ENCODE measurements at regions not wholly inside any gene's neighbourhood (a gene's known extent, or its start where the extent isn't known, plus 50 kb on each side); places are given as distances from the start of the nearest gene placed in this dataset.

DNA sequence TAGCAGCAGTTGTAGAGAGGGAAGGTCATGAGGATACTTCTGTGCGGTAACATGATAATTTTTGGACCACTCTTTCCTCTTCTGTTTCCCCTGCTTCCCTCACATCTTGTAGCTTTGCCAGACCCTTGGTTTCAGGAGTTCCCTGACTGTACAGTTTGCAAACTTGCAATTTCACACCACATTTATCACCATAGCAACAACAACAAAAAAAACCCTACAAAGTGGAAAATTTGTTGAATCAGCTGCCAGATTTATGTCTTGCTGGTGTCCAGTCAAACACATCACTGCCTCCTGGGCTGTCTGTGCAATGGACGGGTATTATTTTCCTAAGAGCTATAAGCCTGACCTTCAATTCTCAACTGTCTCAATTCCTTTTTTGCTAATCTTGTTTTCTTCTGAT, 751.6 kb downstream of the TLR4 start:
- H3K36me3 ChIP-seq: no peaks in the 10 kb centered on the region
- no peaks in the 10 kb centered on the region for H3K9me3 ChIP-seq
- H3K4me3 ChIP-seq: no peak overlapping the region
- H3K4me1 ChIP-seq: no peaks in the 10 kb centered on the region
- DNase-seq: no peak
- TF ChIP-seq CTCF (IDR thresholded peaks at IDR 0.05): no peak
- no peak for TF ChIP-seq POLR2A (IDR thresholded peaks at IDR 0.05)
- intact Hi-C loops (cut with DNase I): no loop called here
- no peak overlapping the region for H3K27ac ChIP-seq
- H3K27me3 ChIP-seq: no peaks in the 10 kb centered on the region
- 43 to 68% methylated on average over 2 of the region's 2 CpGs for WGBS, 2 donors

DNA sequence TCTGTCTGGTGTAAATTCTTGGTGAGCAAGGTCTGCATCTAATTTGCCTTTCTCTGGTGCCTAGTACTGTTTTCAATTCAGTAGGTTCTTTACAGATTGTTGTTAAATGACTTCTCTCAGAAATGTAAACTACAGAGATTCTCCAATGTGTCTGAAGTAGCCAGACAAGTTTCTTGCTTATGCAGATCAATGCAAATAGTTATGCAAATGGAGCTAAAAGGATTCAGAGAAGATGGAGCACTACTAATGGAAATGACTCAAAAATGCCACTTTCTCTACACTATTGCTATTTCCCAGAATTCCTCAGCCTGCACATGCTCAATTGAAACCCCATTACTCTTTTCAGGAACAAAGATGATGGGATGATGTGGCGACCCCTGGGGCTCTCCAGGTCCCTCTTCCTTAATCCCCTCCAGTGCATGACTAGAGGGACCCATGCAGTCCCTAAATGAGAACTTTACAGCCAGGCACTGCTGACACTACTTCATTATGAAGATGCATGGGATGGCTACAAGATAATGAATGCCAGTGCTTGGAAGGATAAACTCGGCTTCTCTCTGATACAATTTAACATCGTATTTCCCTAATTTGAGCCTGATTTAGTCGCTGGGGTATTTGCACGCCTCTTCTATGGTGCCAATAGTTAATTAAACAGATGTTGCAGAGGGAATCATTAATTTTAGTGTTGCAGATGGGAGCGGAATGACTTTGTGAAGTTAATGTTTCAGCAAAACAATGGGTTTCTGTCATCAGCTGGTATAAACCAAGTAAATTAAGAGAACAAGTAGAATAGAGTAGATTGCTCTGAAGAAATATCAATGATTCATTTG, 753.2 kb downstream of the TLR4 start:
- no peaks in the 10 kb centered on the region for H3K36me3 ChIP-seq
- TF ChIP-seq CTCF (IDR thresholded peaks at IDR 0.05) (no peak), POLR2A (IDR thresholded peaks at IDR 0.05) (no peak)
- H3K9me3 ChIP-seq: no peaks in the 10 kb centered on the region
- H3K27me3 ChIP-seq: no peaks in the 10 kb centered on the region
- intact Hi-C loops (cut with DNase I): no loop called here
- no peak overlapping the region for H3K27ac ChIP-seq
- 49 to 55% methylated on average over 6 of the region's 6 CpGs for WGBS, 2 donors
- no peaks in the 10 kb centered on the region for H3K4me1 ChIP-seq
- H3K4me3 ChIP-seq: no peak overlapping the region
- no peak for DNase-seq

DNA sequence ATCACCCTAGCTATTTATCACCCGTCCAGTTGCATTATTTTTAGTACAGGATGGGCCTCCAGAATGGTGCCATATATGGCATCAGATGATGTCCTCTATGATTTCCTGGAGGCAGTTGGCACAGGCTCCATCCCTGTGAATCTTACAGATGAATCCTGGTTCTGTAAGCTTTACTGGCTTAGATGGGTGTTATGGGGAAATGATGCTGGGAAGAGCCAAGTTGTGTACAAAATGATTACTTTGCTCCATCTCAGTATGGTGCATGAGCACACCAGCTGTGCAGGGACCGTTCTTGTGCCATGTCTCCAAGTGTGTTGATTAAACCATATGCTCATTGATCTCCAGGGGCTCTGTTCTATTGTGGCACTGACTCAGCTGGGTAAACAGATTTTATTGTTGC, 755.7 kb downstream of the TLR4 start:
- 36 to 43% methylated on average over 2 of the region's 2 CpGs for WGBS, 2 donors
- H3K27ac ChIP-seq: no peak overlapping the region
- H3K4me1 ChIP-seq: no peaks in the 10 kb centered on the region
- H3K4me3 ChIP-seq: no peak overlapping the region
- TF ChIP-seq POLR2A (IDR thresholded peaks at IDR 0.05): no peak
- TF ChIP-seq CTCF (IDR thresholded peaks at IDR 0.05): no peak
- intact Hi-C loops (cut with DNase I): no loop called here
- no peaks in the 10 kb centered on the region for H3K9me3 ChIP-seq
- H3K36me3 ChIP-seq: no peaks in the 10 kb centered on the region
- no peaks in the 10 kb centered on the region for H3K27me3 ChIP-seq
- DNase-seq: no peak

- intact Hi-C loops (cut with DNase I): no loop called here
- H3K36me3 ChIP-seq: no peaks in the 10 kb centered on the region
- no peak overlapping the region for H3K27ac ChIP-seq
- H3K4me3 ChIP-seq: no peak overlapping the region
- WGBS, 2 donors: 38 to 54% methylated on average over 1 of the region's 1 CpG
- TF ChIP-seq POLR2A (IDR thresholded peaks at IDR 0.05): no peak
- TF ChIP-seq CTCF (IDR thresholded peaks at IDR 0.05): no peak
- no peaks in the 10 kb centered on the region for H3K9me3 ChIP-seq
- no peaks in the 10 kb centered on the region for H3K27me3 ChIP-seq
- no peak for DNase-seq
- no peaks in the 10 kb centered on the region for H3K4me1 ChIP-seq
Observed at GRCh38 chr9:118463419-118463818, 759.2 kb downstream of the TLR4 start.

- no peak overlapping the region for H3K4me3 ChIP-seq
- WGBS, 2 donors: 42 to 44% methylated on average over 1 of the region's 1 CpG
- H3K27me3 ChIP-seq: no peaks in the 10 kb centered on the region
- DNase-seq: no peak
- no peaks in the 10 kb centered on the region for H3K9me3 ChIP-seq
- no peaks in the 10 kb centered on the region for H3K36me3 ChIP-seq
- intact Hi-C loops (cut with DNase I): no loop called here
- TF ChIP-seq POLR2A (IDR thresholded peaks at IDR 0.05) (no peak), CTCF (IDR thresholded peaks at IDR 0.05) (no peak)
- no peaks in the 10 kb centered on the region for H3K4me1 ChIP-seq
- H3K27ac ChIP-seq: no peak overlapping the region
Observed at GRCh38 chr9:118473521-118473920, 769.3 kb downstream of the TLR4 start.
